BJ (cell line): ENCODE measurements at regions not wholly inside any gene's neighbourhood (a gene's known extent, or its start where the extent isn't known, plus 50 kb on each side); places are given as distances from the start of the nearest gene placed in this dataset.

Experiments
- CTCF ChIA-PET: fragments of 350-600 bp; formaldehyde crosslinking; extraction: SDS; loops from one replicate; lab custom pipeline; 2021; ENCODE audit warnings: antibody characterized with exemption, inconsistent platforms; lab: Yijun Ruan, JAX
- POLR2A ChIA-PET: fragments of 300-600 bp; sonication (Branson Sonifier 250); formaldehyde crosslinking; extraction: SDS; loops from one replicate; lab custom pipeline; 2021; ENCODE audit warnings: antibody characterized with exemption; lab: Charles Lee
- DNase-seq: peaks from one replicate; pipeline ENCODE4 v3.0.0-alpha.2; 2011; ENCODE audit warnings: low read depth
- H3K27me3 ChIP-seq: 2 replicates; pipeline ENCODE4 v1.6.0; 2011; ENCODE audit warnings: low read length; ENCODE audit not compliant: control insufficient read depth, insufficient read depth
- H3K36me3 ChIP-seq: 2 replicates; pipeline ENCODE4 v1.5.1; 2011; ENCODE audit warnings: low read length; ENCODE audit not compliant: control insufficient read depth, insufficient read depth
- H3K4me3 ChIP-seq: 2 replicates; pipeline ENCODE4 v1.5.1; 2011; ENCODE audit warnings: low read depth, mild to moderate bottlenecking, control low read depth, low read length
- CTCF ChIP-seq: IDR thresholded peaks from 2 replicates; pipeline ENCODE4 v1.5.1; 2011; ENCODE audit warnings: low read depth, mild to moderate bottlenecking, control low read depth, inconsistent platforms, low read length, moderate library complexity; ENCODE audit not compliant: insufficient read depth

GRCh38 chr9:31839273-31839672 lies 545.2 kb upstream of the ACO1 start:
- POLR2A ChIA-PET: no interaction called here
- DNase-seq: no peak
- Histone ChIP-seq H3K27me3 (no peaks in the 10 kb centered on the region), H3K4me3 (no peak overlapping the region), H3K36me3 (no peaks in the 10 kb centered on the region)
- no peak for TF ChIP-seq CTCF
- CTCF ChIA-PET: no interaction called here

- ChIA-PET POLR2A (no interaction called here), CTCF (no interaction called here)
- H3K36me3 ChIP-seq: no peaks in the 10 kb centered on the region
- no peak for DNase-seq
- no peak for TF ChIP-seq CTCF
- H3K4me3 ChIP-seq: no peak overlapping the region
- H3K27me3 ChIP-seq: no peaks in the 10 kb centered on the region
Measured at GRCh38 chr9:31840702-31841101, 543.7 kb upstream of the ACO1 start.

GRCh38 chr9:31847963-31848362 lies 536.5 kb upstream of the ACO1 start:
- no peaks in the 10 kb centered on the region for H3K27me3 ChIP-seq
- POLR2A ChIA-PET: no interaction called here
- no peak for TF ChIP-seq CTCF
- DNase-seq: no peak
- H3K4me3 ChIP-seq: no peak overlapping the region
- CTCF ChIA-PET: no interaction called here
- no peaks in the 10 kb centered on the region for H3K36me3 ChIP-seq

- H3K36me3 ChIP-seq: no peaks in the 10 kb centered on the region
- H3K4me3 ChIP-seq: no peak overlapping the region
- TF ChIP-seq CTCF: no peak
- no peak for DNase-seq
- POLR2A ChIA-PET: no interaction called here
- CTCF ChIA-PET: no interaction called here
- no peaks in the 10 kb centered on the region for H3K27me3 ChIP-seq
Measured at GRCh38 chr9:31848505-31849285, 535.7 kb upstream of the ACO1 start.

- CTCF ChIA-PET: no interaction called here
- no peak for TF ChIP-seq CTCF
- Histone ChIP-seq H3K36me3 (no peaks in the 10 kb centered on the region), H3K27me3 (no peaks in the 10 kb centered on the region), H3K4me3 (no peak overlapping the region)
- POLR2A ChIA-PET: no interaction called here
- no peak for DNase-seq
Measured at GRCh38 chr9:31854187-31854586, 530.3 kb upstream of the ACO1 start.
